PFSK-1 (cell line): ENCODE measurements at regions not wholly inside any gene's neighbourhood (a gene's known extent, or its start where the extent isn't known, plus 50 kb on each side); places are given as distances from the start of the nearest gene placed in this dataset.

Source experiments
- POLR2AphosphoS5 ChIP-seq: IDR thresholded peaks from 2 replicates; pipeline ENCODE4 v1.6.1; 2012; ENCODE audit warnings: low read depth, mild to moderate bottlenecking, control low read depth, low read length, moderate library complexity
- SIN3A ChIP-seq: IDR thresholded peaks from 2 replicates; pipeline ENCODE4 v1.6.1; 2012; ENCODE audit warnings: mild to moderate bottlenecking, low read length, moderate library complexity, borderline replicate concordance; ENCODE audit not compliant: insufficient read depth
- TAF1 ChIP-seq: IDR thresholded peaks from 2 replicates; pipeline ENCODE4 v1.6.1; 2012; ENCODE audit warnings: low read length, control low read depth, borderline replicate concordance; ENCODE audit not compliant: insufficient read depth
- TF ChIP-seq, protein P1 (sequence below), 2 experiments: IDR thresholded peaks; 2 replicates each; pipeline versions ENCODE4 v1.6.1 to v1.8.0; 2011 to 2012; ENCODE audit warnings: low read depth in 2 of 2, low read length in 2 of 2, control low read depth in 1 of 2, inconsistent platforms in 1 of 2, mild to moderate bottlenecking in 1 of 2, moderate library complexity in 1 of 2; ENCODE audit not compliant: insufficient read depth in 1 of 2

DNA sequence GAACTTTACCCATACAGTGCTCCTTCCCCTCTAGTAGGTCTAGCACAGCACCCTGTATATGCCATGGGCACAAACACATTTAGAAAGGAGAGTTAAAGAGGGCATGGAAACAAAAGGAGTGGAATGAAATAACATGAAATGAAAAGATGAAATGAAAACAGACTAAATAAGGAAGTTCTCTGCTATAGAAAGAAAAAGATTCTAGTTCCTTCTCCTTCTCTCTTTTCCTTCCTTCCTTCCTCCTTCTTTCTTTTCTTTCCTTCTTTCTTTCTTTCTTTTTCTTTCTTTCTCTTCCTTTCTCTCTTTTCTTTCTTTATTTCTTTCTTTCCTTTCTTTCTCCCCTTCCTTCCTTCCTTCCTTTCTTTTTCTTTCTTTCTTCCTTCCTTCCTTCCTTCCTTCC is 2197.4 kb downstream of the PCDH7 start:
- TF ChIP-seq, protein P1, sequence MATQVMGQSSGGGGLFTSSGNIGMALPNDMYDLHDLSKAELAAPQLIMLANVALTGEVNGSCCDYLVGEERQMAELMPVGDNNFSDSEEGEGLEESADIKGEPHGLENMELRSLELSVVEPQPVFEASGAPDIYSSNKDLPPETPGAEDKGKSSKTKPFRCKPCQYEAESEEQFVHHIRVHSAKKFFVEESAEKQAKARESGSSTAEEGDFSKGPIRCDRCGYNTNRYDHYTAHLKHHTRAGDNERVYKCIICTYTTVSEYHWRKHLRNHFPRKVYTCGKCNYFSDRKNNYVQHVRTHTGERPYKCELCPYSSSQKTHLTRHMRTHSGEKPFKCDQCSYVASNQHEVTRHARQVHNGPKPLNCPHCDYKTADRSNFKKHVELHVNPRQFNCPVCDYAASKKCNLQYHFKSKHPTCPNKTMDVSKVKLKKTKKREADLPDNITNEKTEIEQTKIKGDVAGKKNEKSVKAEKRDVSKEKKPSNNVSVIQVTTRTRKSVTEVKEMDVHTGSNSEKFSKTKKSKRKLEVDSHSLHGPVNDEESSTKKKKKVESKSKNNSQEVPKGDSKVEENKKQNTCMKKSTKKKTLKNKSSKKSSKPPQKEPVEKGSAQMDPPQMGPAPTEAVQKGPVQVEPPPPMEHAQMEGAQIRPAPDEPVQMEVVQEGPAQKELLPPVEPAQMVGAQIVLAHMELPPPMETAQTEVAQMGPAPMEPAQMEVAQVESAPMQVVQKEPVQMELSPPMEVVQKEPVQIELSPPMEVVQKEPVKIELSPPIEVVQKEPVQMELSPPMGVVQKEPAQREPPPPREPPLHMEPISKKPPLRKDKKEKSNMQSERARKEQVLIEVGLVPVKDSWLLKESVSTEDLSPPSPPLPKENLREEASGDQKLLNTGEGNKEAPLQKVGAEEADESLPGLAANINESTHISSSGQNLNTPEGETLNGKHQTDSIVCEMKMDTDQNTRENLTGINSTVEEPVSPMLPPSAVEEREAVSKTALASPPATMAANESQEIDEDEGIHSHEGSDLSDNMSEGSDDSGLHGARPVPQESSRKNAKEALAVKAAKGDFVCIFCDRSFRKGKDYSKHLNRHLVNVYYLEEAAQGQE (IDR thresholded peaks at IDR 0.05; ENCODE audit: insufficient read depth in 1 of 2, low read depth in 2 of 2, low read length in 2 of 2) = no peak
- no peak for TF ChIP-seq SIN3A
- no peak for TF ChIP-seq POLR2AphosphoS5
- TF ChIP-seq TAF1 = no peak
